HG03139 (cell line): ENCODE measurements at regions not wholly inside any gene's neighbourhood (a gene's known extent, or its start where the extent isn't known, plus 50 kb on each side); places are given as distances from the start of the nearest gene placed in this dataset.

ENCODE experiments used
- ATAC-seq: cut with Tn5 transposase; IDR thresholded peaks from one replicate; pipeline ENCODE4 v1.9.1; 2021; ENCODE audit not compliant: unreplicated experiment

DNA sequence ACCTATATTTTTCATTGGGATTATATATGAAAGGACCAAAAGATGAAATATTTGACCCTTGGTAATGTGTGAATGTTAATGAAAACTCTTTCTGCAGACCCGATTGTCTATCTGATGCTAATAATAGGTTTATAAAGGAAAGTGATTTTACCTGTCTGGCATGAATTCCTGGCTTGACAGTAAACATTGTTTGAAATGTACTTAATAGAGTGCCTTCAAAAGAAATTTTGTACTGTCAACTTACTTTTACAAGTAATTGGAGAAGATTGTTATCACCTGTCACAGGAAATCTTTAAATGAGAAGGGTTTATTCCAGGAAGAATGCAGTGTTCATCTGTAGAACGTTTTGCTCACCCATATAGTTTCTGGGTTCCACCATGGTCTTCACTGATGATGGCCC is 588.2 kb downstream of the INHBA start:
- no peak for ATAC-seq

DNA sequence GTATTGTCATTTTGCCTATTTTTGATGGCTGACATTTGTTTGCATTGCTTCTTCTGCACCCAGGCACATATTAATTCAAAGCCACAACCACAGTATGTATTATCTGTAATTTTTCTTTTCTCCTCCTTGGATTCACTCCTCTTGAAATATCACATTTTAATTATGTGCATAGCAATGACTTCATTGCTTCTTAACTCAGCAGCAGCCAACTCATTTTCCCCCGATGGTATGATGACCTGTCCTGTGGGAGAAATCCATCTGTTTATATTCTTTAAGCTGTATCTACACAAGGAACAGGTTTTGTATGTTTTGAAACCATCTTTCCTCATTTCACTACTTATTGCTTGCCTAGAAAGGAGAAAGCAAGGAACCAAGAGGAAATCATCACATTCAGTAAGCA is 588.8 kb downstream of the INHBA start:
- ATAC-seq = no peak

DNA sequence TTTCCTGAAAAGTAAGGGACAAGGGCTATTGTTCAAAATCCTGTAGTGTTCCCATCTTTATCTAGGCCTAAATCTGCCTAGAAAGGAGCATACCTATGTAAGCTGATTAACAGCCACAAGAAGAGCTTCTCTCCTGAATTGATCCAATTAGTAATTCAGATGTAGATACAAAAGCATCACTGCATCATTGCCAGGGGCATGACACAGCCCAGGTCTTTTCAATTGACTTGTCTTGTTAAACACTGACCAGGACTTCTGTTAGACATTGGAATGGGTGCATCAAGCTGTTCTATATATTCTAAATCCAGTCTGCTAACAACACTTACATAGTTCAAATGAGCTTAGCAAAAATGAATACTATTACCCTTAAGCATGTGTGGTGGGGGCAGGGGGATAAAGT is 589.2 kb downstream of the INHBA start:
- no peak for ATAC-seq

DNA sequence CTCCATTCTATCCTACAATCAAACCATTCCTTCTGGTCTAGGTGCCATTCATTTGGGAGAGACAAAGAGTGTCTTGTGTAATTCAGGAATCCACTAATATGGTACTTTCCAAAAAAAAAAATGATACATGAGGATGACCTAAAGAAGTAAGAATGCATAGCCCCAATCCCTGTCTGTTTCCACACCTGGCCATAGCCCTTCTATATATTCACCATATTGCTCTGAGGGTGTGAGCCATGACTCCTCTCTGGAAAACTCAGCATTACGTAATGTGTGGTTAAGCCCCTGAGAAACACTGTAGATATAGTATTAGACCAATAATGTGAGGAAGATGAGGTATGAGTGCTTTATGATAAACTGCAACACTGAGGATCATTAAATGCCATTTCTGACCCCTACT is 592.7 kb downstream of the INHBA start:
- ATAC-seq = no peak

DNA sequence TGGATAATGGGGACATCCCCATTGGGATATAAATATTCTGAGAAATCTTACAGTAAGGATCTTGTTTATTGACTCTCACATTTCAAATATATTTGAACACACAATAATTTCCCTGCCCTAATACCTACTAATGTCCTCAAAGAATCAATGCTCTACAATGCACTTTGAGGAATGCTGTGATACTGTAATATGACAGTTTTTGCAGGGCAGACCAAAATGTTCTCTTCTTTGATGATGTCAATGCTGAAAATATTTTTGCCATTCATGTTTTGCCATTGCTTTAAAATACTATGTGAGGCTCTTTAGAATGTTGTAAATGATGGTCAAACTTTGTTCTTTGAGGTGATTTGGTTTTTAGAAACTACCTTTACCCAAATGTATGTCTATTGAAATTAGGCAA is 594.1 kb downstream of the INHBA start:
- no peak for ATAC-seq

DNA sequence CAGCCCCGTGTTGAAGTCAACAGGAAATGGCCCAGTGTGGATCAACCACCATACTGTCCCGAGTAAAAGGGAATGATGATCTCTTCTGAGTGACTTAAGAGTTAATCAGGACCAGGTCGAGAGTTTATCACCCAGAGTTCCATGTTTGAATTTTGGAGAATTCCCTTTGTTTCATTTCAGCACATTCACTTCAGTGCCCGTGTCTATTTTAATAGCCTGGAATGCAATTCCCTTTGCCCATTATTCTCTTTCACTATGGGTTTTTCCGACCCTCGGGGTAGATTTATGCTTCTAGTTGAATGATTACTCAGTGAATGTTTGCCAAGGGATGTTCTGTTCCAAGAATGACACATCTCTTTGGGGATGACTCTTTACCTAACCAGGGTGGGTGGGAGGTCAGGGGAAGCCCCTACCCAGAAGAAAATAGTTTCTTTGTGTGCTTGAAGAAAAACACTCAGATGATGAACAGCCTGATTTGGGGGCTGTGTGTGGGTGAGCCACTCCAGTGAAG is 594.9 kb downstream of the INHBA start:
- no peak for ATAC-seq

DNA sequence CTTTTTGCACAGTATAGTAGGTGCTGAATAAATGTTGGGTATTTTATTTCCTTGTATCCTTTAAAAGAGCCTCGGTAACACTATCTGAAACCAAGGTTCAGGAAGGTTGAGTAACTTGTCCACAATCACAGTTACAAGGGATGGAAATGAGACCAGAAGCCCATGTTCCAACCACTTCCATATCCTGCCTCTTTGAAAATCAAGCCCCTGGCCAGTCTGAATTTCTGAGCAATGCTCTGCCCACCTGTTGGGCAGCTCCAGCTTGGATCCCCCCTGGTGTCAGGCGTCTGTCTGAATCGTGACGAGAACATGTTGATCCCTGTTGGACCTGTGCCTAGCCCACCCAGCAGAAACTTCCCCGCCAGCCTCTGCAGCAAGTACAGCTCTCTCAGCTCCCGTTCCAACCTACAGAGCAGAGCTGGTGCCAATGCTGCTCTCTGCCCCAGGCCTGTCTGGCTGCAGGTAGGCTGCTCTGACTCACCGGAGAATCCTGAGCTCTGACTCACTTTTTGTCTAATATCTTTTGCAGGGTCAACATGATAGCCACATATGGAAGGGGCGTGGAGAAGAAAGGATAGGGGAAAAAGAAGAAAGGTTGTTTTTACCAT is 595.5 kb downstream of the INHBA start:
- ATAC-seq = no peak

DNA sequence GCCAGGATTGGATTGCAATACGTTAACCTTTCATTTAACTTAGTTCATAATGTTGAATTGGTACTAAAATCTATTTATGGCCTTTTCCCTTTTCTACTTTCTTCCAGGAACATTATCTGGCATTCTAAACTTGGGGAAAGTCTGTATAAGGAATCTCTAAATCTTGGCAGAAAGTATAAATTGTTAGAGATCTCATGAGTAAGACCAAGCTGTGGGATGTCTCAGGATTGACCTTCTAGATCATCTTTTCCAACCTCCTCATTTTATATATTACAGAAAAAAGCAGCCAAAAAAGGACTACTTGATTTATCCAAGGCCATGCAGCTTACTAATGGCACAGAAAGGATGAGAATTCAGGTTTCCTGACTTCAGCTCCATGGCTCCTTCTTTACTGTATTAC is 598.3 kb downstream of the INHBA start:
- ATAC-seq = no peak

DNA sequence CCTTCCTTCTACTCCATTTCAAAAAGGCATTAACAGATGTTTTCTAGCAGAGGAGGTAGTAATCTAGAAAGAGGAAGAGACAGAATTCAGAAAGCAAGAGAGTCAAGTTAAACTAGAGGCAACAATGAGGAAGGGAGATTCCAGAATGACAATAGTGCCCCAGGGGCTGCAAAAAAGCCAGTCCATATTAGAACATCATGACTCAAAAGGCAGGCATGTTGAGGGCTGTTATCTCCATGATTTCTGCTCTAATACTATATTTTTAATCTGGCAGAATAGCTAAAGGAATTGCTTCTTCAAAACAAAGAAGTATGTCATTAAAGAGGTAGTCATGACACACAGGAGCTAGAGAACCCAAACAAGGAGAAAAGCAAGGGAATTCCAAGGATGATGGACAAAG is 599.6 kb downstream of the INHBA start:
- ATAC-seq = no peak

DNA sequence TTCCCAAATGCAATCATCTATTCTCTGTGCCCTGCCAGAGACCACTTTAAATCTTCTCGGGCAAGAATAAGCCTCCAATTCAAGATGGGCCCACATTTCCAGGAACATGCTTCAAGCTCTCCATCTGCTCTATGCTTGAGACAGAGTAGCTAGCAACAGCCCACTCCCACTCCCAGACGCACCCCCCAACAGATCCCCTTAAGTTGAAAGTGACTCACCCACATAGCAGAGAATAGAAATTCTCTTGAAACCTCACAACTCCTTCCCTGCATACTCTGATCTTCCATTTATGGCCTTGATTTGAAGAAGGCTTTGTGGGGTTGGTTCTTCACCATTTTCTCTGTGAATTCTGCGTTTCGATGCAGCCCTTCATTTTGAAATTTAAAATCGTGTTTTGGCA is 604.0 kb downstream of the INHBA start:
- no peak for ATAC-seq

DNA sequence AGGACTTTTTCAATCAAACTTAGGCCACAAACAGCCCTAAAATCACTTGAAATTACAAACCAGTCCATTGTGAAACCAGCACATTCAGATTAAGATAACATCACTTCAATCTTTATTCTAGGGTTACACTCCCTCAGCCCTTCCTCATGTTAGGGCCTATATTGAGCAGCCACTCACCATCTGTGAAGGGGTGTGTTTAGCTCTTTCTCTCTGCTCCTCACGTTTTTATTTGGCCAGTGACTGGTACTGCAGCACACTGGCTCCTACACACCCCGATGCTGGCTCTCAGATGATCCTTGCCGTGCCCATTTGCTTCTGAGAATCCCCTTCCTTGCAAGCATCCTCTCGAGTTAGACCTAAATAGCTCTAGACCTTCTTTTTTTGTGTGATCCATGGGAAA is 604.5 kb downstream of the INHBA start:
- ATAC-seq = no peak

DNA sequence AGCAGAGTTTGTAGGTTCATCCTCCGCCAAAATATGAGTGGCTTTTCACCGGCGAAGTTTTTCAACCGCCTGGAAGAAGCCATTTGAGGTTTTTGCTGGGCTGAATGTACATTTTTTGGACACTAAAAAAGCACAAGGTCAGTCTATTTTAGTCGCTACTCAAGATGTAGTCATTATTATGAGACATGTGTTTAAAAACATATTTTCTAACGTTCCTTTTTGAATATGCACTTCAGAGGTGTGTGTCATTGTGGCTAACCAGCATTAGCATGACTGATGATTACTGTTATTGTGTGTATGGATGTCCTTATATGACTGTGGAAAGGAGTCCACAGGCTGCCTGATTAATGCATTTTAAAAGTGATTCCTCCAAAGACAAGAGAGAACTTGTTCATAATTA is 605.4 kb downstream of the INHBA start:
- ATAC-seq = no peak

DNA sequence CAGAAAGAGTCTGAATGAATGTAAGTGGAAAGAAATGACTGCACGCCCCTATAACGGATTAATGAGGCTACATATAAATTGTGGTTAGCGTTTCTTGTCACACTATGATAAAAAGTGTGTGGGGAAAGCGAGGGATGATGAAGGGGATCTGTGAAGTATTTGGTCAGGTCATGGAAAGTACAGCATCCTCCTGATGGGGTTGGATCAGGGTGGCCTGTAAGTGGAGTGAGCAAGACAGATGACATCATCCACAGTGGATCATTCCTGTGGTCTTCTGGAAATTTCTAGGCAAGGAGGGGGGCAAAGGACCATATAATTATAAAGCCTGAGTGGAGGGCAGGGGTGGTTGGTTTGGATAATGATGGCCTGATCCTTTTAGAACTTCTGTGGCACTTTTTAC is 606.0 kb downstream of the INHBA start:
- ATAC-seq = no peak

DNA sequence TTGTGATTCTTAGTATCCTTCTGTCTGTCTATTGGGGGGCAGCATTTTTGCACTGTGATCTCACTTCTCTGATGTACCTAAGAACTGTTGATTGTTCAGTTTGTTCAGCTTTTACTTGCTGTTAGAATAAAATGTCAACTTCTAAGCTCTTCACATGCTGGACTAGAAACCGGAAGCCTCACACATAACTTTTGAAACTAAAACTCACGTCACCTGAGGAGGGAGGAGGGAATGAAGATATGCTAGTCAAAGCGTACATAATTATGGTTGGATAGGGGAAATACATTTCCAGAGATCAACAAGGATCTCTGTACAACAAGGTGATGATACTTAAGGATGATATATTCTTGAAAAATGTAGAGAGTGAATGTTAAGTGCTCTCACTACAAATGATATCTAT is 609.7 kb downstream of the INHBA start:
- no peak for ATAC-seq

DNA sequence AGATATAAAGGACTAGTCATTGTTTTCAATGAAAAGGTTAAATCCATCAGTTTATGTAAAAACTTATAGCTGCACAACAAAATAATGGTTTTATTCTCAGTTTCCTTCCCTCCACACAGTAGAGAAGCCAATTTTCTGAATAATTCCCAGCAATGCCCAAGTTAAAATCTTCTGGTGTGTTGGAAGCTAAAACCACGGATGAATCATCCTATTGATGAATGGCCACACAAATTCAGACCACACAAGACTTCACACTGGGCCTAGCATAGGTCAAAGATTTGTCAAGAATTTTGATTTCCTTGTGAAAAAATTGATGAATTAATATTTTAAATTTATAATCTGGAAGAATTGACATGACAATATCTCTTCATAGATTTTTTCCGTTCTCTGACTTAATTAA is 617.6 kb downstream of the INHBA start:
- ATAC-seq = no peak

DNA sequence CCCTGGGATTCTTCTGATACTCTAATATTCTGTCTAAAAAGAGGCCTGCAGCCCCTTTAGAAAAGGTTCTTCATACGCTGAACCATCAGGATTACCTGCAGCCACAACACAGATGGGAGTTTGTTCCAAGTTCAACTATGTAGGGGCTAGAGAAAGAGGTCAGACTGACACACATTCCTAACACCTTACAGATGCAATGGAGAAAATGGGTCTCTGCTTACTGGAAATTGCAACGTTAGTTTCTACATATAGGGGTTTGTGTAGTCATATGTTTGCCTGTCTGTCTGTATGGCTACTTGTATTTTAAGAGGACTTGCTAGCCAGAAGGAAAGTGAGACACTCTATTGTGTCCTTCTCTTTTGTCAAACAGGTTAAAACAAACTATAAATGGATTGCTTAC is 618.5 kb downstream of the INHBA start:
- ATAC-seq = no peak

DNA sequence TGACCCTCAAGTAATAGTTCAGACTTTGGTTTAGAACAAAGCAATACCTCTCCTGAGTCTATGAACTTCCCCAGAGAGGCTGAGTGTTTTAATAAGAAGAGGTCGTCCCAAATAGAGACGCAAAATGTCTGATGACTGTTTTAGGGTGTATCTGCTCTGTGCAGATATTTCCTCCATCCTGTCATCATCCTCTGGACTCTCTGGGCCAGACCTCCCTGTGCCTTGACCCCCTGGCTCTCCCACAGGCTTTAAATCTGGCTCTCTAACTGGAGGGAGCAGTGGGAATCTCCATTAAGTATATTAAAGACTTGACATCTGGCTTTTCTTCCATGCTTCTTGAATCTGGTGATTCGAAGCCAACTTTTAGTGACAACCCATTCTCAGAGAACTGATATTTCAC is 633.3 kb downstream of the INHBA start:
- no peak for ATAC-seq

DNA sequence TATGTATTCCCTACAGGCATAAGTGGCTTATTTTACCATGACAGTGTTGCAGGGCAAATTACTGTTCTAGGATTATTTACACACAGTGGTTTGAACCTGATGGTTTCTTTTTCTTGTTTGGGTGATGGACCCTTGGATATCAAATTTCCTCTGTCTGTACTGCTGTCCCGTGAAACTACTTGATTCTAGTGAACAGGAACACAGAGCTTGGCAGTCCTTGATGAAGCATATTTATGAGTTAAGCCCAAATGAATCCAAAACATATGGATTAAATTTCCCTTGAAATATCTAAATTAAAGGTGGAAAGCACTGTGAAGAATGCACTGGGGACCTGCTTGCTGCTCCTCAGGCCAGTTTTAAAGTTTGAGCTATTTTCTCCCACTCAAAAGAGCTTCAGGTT is 635.3 kb downstream of the INHBA start:
- ATAC-seq = no peak

DNA sequence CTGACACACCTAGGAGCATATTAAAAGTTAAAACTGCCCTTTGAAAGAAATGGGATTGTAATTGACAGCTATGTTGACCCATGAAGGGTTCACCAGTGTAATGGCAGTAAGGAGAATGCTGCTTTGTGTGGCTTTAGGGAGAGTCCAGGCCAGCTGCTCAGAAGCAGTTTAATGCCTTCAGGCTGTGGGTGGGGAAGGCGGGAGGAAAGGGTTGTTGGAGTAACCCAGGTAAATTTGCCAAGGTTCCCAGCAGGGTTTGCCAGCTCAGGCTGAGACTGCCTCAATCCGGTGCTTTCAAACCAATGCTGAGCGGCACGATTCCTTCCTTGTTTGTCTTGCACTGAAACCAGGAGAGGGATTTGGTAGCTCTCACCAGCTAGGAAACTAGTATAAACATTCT is 637.2 kb downstream of the INHBA start:
- no peak for ATAC-seq

DNA sequence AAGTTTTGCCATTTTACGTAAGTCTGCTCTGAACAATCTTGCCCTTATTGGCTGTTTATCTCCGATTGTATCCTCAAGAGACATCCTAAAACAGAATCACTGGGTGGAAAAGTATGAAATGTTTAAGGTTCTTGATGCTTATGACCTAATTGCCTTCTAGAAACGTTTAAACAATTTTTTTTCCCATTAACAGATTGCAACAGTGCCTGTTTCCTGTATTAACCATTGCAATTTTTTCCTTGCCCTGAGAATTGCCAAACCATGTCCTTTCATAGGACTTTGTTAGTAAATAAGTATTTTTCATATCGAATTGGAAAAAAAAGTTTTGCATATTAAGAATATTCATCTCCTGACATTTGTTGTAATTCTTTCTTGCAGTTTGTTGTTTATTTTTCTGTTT is 639.8 kb downstream of the INHBA start:
- no peak for ATAC-seq

DNA sequence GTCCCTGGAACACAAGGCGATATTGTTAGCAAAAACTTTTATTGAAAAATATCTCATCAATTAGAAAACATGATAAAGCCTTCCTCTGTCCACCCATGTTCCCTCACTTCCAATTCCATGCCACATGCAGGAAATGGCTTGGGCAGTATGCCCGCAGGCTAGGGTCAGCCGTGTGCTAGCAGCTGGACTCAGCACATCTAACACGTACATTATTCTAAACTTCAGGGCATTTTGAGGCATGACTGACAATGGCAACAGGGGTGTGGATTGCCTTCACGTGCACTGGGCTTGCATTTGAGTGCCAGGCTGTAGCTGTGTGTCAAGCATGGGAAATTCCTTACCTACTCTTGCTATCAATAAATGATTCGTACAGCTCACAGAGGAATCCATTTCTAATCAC is 642.1 kb downstream of the INHBA start:
- no peak for ATAC-seq

DNA sequence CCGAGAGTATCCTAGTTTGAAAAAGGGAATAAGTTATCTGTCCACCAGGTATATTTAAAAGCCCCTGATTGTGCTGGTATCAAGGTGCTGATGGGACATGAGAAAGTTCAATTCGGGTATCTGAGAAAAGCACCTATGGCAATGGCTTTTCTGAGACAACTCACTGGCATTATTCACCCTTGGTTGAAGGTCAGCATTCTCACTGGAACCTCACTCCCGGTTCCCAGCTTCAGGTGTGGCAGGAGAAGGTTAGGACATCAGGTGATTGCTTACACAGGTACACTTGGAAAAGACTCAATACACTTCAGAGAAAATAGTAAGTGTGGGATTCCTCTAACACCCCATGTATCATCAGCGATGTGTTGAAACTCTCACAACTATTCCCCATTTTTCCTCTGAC is 643.1 kb downstream of the INHBA start:
- no peak for ATAC-seq

DNA sequence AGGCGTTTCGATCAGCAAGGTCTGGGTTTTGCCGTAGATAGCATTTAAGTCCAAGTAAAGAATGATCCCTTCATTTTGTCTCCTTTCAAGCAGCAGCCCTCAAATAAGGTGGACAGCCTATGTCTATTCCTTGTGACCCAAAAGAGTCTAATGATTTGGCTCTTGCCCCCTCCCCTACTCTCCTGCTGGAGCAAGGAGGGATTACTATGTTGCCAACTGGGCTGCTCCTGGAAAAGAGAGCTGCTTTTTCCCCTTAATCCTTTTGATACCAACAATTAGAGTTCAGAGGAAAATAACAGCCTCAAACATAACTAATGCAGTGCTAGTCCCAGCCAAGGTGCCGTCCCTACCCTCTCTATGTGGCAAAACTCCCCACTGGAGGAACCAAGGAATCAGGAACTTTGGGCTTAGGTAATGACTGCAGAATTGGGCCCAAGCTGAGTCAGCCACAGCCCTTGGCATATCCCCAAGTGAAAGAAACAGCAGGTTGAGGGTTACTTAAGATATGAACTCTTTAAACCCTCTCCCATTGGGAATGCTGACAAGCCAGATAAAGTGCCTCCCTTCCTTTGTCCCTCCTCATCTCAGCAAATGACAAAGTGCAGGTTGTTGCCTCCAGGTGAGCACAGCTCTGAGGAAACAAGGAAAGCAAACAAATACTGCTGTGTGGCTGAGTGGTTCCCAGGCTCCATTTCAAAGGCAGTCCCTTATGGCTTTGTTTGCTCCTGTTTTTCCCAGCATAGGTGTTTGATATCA is 643.7 kb downstream of the INHBA start:
- no peak for ATAC-seq
